Fibroblast of skin of right biceps (primary cell): ENCODE measurements at regions not wholly inside any gene's neighbourhood (a gene's known extent, or its start where the extent isn't known, plus 50 kb on each side); places are given as distances from the start of the nearest gene placed in this dataset.
A peak's percentile ranks its signal among the peaks of the same experiment; 100 is the strongest.

Experiments
- DNase-seq: peaks from one replicate; pipeline ENCODE4 v3.0.0-alpha.2; 2013

- no peak for DNase-seq
Measured at GRCh38 chr6:102474041-102474807, 1080.7 kb downstream of the GRIK2 start.

- DNase-seq = no peak
Measured at GRCh38 chr6:102458990-102459389, 1065.5 kb downstream of the GRIK2 start.

- DNase-seq = no peak
Measured at GRCh38 chr6:102438171-102438570, 1044.7 kb downstream of the GRIK2 start.

GRCh38 chr6:102417368-102417998 is 1024.0 kb downstream of the GRIK2 start:
- no peak for DNase-seq

- DNase-seq = no peak
Measured at GRCh38 chr6:102415891-102416290, 1022.4 kb downstream of the GRIK2 start.

- DNase-seq = no peak
Measured at GRCh38 chr6:102411796-102412195, 1018.3 kb downstream of the GRIK2 start.

GRCh38 chr6:102407886-102408741 is 1014.6 kb downstream of the GRIK2 start:
- DNase-seq = no peak

GRCh38 chr6:102405860-102406259 is 1012.4 kb downstream of the GRIK2 start:
- no peak for DNase-seq

GRCh38 chr6:102402635-102403329 is 1009.3 kb downstream of the GRIK2 start:
- no peak for DNase-seq

GRCh38 chr6:102398788-102399390 is 1005.4 kb downstream of the GRIK2 start:
- DNase-seq = no peak

- no peak for DNase-seq
Measured at GRCh38 chr6:102390541-102390940, 997.0 kb downstream of the GRIK2 start.

GRCh38 chr6:102389994-102390393 is 996.5 kb downstream of the GRIK2 start:
- DNase-seq = no peak

GRCh38 chr6:102387326-102388033 is 994.0 kb downstream of the GRIK2 start:
- peak; percentile 1 for DNase-seq

GRCh38 chr6:102381203-102381602 is 987.7 kb downstream of the GRIK2 start:
- DNase-seq = no peak

- no peak for DNase-seq
Measured at GRCh38 chr6:102356170-102356569, 962.7 kb downstream of the GRIK2 start.

GRCh38 chr6:102355578-102355977 is 962.1 kb downstream of the GRIK2 start:
- DNase-seq = no peak

GRCh38 chr6:102352552-102352951 is 959.0 kb downstream of the GRIK2 start:
- DNase-seq = no peak

GRCh38 chr6:102344769-102345168 is 951.3 kb downstream of the GRIK2 start:
- DNase-seq = no peak

- DNase-seq = no peak
Measured at GRCh38 chr6:102340311-102340710, 946.8 kb downstream of the GRIK2 start.

- no peak for DNase-seq
Measured at GRCh38 chr6:102333736-102334135, 940.2 kb downstream of the GRIK2 start.

- DNase-seq = no peak
Measured at GRCh38 chr6:102327697-102328225, 934.3 kb downstream of the GRIK2 start.

GRCh38 chr6:102313699-102314098 is 920.2 kb downstream of the GRIK2 start:
- DNase-seq = no peak
